Heart left ventricle (tissue), 16 donors: ENCODE measurements at regions not wholly inside any gene's neighbourhood (a gene's known extent, or its start where the extent isn't known, plus 50 kb on each side); places are given as distances from the start of the nearest gene placed in this dataset.

Source experiments
- ATAC-seq, 4 donors: fragments of 200-7000 bp; cut with Tn5 transposase; one replicate each; pipeline ENCODE4 v1.9.1; 2020 to 2022; ENCODE audit warnings: moderate library complexity in 4 of 4, mild to moderate bottlenecking in 3 of 4, moderate number of reproducible peaks in 1 of 4
- DNase-seq, 5 donors: peaks; one replicate each; pipeline ENCODE4 v3.0.0-alpha.2; 2020
- H3K27ac ChIP-seq, 12 donors: fragments of 200-600 bp; sonication (generic) in 4 of 12; one replicate each; pipeline versions ENCODE4 v1.5.0 to v1.8.0; 2016 to 2022; ENCODE audit warnings: mild to moderate bottlenecking in 2 of 12
- H3K27me3 ChIP-seq, 9 donors: fragments of 200-600 bp; sonication (generic) in 2 of 9; one replicate each; pipeline versions ENCODE4 v1.5.1 to v1.8.0; 2016 to 2022; ENCODE audit warnings: mild to moderate bottlenecking in 3 of 9
- H3K36me3 ChIP-seq, 9 donors: fragments of 200-600 bp; sonication (generic) in 2 of 9; one replicate each; pipeline versions ENCODE4 v1.5.0 to v1.8.0; 2018 to 2022; ENCODE audit warnings: mild to moderate bottlenecking in 2 of 9
- H3K4me1 ChIP-seq, 12 donors: fragments of 200-600 bp; sonication (generic) in 4 of 12; one replicate each; pipeline versions ENCODE4 v1.5.0 to v1.8.0; 2016 to 2022; ENCODE audit warnings: mild to moderate bottlenecking in 3 of 12
- H3K4me3 ChIP-seq, 12 donors: fragments of 200-600 bp; sonication (generic) in 4 of 12; one replicate each; pipeline versions ENCODE4 v1.5.0 to v1.8.0; 2017 to 2022; ENCODE audit warnings: mild to moderate bottlenecking in 9 of 12, moderate library complexity in 4 of 12
- H3K9me3 ChIP-seq, 12 donors: fragments of 200-600 bp; sonication (generic) in 4 of 12; one replicate each; pipeline versions ENCODE4 v1.5.0 to v1.8.0; 2016 to 2022; ENCODE audit warnings: mild to moderate bottlenecking in 1 of 12
- POLR2A ChIP-seq, 2 donors: fragments of 450-650 bp; IDR thresholded peaks; one replicate each; pipeline ENCODE4 v1.6.1; 2017; ENCODE audit warnings: antibody characterized with exemption in 2 of 2, mild to moderate bottlenecking in 2 of 2, moderate library complexity in 2 of 2
- WGBS, 4 donors: extraction: QIAGEN DNeasy Blood & Tissue Kit in 2 of 4; methylation state at CpG; one replicate each; pipeline versions ENCODE4 v1.1.5 to v1.1.7; 2013 to 2018; 5-methylcytosine and 5-hydroxymethylcytosine counted together
- intact Hi-C, 10 donors: fragments of 100-400 bp; cut with DNase I; formaldehyde crosslinking; loops; one replicate each; pipeline versions ENCODE4 v1.11.1 to v1.14.2; 2022
- TF ChIP-seq, protein P1 (sequence below), 12 donors: fragments of 200-600 bp; sonication (generic) in 4 of 12; IDR thresholded peaks; one replicate each; pipeline versions ENCODE4 v1.5.0 to v1.8.0; 2018 to 2022; ENCODE audit warnings: antibody characterized with exemption in 12 of 12, mild to moderate bottlenecking in 5 of 12
- donor health status: ischemic (EF 13 %, LVEDD 7.1; RV severe dilation, severe dysfunction).
- donor health status: healthy with polysubstance abuse.
- donor health status: DM: no; HTN: yes; CAD: no.
- donor health status: DM: no; HTN: no; CAD: no.
- donor health status: ischemic (EF 25% LVEDD 6.9; RV normal size, moderate dysfunction).
- donor health status: ischemic (EF 25% LVEDD 5.7; RV mildly dilated, moderate dysfunction).
- donor health status: healthy.
- donor health status: DM: yes; HTN: yes; CAD: no.
- donor health status: ischemic (EF 35%, LVEDD 5.7; RV mildly dilated, moderate dysfunction).
- donor health status: nonischemic (EF 11% LVEDD 7.7; RV severe dilation, severe dysfunction).
- donor health status: DM: yes; HTN: yes; CAD: no.
- donor health status: PGD.
- donor health status: ischemic (EF 29% LVEDD 5.4; RV normal size, mild dysfunction).
- donor health status: nonischemic (EF 23%, LVEDD 6.1; RV moderate dilation, normal function).

DNA sequence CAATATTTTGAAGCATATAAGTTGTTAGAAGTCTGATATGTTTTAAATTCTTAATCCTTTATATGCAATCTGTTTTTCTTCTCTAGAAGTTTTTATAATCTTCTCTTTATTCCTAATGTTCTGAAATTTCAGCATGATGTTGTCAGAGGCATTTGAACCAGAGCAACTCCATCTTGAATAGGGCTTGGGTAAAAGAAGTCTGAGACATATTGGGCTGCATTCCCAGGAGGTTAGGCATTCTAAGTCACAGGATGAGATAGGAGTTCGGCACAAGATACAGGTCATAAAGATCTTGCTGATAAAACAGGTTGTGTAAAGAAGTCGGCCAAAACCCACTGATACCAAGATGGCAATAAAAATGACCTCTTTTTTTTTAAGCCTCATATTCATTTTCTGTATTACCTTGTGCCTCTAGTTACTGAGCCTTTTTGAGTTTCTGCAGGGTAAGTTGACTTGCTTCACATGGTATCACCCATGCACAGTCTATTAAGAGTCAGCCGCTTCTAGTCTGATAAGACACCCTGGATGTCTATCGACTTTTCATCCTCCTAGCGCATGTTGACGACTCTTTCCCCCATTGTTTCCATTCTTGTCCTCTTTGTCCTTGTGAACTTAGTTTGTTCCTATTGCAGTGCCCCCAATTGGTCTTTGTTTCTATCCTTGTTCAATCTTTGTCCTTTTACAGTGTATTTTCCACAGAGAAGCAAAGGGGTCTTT lies 80.8 kb upstream of the RNU6-1 start:
- no peak overlapping the region for H3K4me3 ChIP-seq
- WGBS, 4 donors = 75 to 81% (median 76%) methylated on average over 6 of the region's 6 CpGs
- TF ChIP-seq, protein P1, sequence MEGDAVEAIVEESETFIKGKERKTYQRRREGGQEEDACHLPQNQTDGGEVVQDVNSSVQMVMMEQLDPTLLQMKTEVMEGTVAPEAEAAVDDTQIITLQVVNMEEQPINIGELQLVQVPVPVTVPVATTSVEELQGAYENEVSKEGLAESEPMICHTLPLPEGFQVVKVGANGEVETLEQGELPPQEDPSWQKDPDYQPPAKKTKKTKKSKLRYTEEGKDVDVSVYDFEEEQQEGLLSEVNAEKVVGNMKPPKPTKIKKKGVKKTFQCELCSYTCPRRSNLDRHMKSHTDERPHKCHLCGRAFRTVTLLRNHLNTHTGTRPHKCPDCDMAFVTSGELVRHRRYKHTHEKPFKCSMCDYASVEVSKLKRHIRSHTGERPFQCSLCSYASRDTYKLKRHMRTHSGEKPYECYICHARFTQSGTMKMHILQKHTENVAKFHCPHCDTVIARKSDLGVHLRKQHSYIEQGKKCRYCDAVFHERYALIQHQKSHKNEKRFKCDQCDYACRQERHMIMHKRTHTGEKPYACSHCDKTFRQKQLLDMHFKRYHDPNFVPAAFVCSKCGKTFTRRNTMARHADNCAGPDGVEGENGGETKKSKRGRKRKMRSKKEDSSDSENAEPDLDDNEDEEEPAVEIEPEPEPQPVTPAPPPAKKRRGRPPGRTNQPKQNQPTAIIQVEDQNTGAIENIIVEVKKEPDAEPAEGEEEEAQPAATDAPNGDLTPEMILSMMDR (IDR thresholded peaks at IDR 0.05) = no peak
- no peak for TF ChIP-seq POLR2A (IDR thresholded peaks at IDR 0.05)
- peaks cover 0 to 11% (median 0%) of the 10 kb centered on the region in 12 donors for H3K9me3 ChIP-seq
- no peak for DNase-seq
- no peaks in the 10 kb centered on the region for H3K36me3 ChIP-seq
- no peak for ATAC-seq
- H3K4me1 ChIP-seq = peaks cover 0 to 50% (median 25%) of the 10 kb centered on the region in 12 donors
- intact Hi-C loops = no loop called here
- no peaks in the 10 kb centered on the region for H3K27me3 ChIP-seq
- H3K27ac ChIP-seq = peak overlapping the region in 3 of 12 donors; percentile 8 to 33 (median 25)

DNA sequence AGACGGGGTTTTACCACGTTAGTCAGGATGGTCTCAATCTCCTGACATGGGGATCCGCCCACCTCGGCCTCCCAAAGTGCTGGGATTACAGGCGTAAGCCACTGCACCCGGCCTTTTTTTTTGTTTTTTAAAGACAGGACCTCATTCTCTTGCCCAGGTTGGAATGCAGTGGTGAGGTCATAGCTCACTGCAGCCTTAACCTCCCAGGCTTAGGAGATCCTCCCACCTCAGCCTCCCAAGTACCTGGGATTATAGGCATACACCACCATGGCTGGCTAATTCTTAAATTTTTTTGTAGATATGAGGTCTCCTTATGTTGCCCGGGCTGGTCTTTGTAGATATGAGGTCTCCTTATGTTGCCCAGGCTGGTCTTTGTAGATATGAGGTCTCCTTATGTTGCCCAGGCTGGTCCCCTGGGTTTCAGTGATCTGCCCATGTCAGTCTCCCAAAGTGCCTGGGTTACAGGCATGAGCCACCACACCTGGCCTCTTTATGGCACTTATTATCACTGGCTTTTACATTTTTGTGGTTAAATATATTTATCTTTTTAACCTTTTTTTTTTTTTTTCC lies 82.3 kb upstream of the RNU6-1 start:
- intact Hi-C loops = no loop called here
- 94 to 97% (median 95%) methylated on average over 7 of the region's 7 CpGs for WGBS, 4 donors

DNA sequence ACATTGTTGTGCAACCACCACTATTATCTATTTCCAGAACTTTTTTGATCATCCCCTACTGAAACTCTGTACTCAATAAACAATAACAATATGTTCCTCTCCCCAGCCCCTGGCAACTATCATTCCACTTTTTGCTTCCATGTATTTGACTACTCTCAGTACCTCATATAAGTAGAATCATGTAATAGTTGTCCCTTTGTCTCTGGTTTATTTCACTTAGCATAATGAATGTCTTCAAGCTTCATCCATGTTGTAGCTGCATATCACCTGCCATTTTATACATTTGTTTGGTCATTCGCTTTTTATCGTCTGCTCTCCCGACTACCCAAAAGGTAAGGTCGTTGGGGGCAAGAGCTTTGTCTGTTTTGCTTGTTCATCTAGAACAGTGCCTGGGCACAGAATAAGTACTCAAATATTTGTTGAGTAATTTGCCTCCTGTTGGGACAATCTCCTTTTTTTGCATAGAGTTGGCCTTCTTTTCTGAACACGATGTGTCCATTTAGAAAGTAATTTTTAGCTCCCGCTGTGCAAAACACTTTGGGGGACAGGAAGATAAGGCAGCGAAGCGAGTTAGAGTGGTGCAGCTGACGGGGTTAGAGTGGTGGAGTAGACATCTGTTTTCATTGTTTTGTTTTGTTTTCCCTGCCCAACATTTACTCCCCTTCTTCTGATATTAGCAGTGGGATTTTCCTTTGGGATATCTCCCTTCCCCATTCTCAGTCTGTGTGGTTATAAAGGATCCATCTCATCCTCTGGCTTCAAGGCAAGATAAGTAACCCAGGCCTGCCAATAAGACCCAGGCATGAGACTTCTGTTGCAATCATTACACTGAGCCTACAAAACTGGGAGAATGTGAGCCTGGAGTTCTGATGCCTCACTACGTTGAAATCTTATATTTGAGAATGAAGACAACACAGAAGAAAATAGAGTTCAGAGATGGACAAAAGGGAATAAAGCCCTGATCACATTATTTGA lies 83.4 kb upstream of the RNU6-1 start:
- Histone ChIP-seq H3K4me1 (peaks cover 0 to 46% (median 19%) of the 10 kb centered on the region in 12 donors), H3K9me3 (peaks cover 0 to 11% (median 0%) of the 10 kb centered on the region in 12 donors), H3K27ac (peak overlapping the region; percentile 33 to 80 (median 66)), H3K36me3 (no peaks in the 10 kb centered on the region), H3K4me3 (no peak overlapping the region), H3K27me3 (no peaks in the 10 kb centered on the region)
- WGBS, 4 donors = 49 to 57% (median 52%) methylated on average over 10 of the region's 10 CpGs
- DNase-seq (no peak), ATAC-seq (peak in 3 of 4 donors; percentile 21 to 47 (median 40))
- intact Hi-C loops = no loop called here
- TF ChIP-seq, protein P1 (IDR thresholded peaks at IDR 0.05) = no peak

More for the DNA sequence above, 82.3 kb upstream of the RNU6-1 start:
- ATAC-seq (no peak), DNase-seq (no peak)
- no peak for TF ChIP-seq POLR2A (IDR thresholded peaks at IDR 0.05)
- TF ChIP-seq, protein P1 (IDR thresholded peaks at IDR 0.05) = no peak
- H3K27me3 ChIP-seq = no peaks in the 10 kb centered on the region
- peaks cover 0 to 47% (median 17%) of the 10 kb centered on the region in 12 donors for H3K4me1 ChIP-seq
- peak overlapping the region in 1 of 12 donors; percentile 61 for H3K27ac ChIP-seq
- peaks cover 0 to 11% (median 0%) of the 10 kb centered on the region in 12 donors for H3K9me3 ChIP-seq
- H3K36me3 ChIP-seq = no peaks in the 10 kb centered on the region
- no peak overlapping the region for H3K4me3 ChIP-seq
